ENCODE measurements at regions not wholly inside any gene's neighbourhood (a gene's known extent, or its start where the extent isn't known, plus 50 kb on each side); places are given as distances from the start of the nearest gene placed in this dataset.

DNA sequence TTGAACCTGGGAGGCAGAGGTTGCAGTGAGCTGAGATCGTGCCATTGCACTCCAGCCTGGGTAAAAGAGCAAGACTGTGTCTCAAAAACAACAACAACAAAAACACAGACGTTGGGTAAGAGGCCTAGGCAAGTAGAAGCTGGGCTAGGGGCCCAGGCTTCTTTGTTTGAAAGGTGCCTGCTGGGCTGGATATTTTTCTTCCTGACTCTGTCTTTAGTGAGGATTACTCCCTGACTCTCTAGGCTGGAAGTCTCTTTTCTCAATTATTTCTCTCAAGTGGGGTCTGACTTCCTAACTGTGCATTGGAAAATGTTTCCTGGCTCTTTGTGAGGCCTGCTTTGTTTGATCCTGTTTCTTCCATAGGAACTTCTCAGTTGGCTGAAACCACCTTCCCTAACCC lies 76.5 kb upstream of the DTNBP1 start:
- TF ChIP-seq, protein P1, sequence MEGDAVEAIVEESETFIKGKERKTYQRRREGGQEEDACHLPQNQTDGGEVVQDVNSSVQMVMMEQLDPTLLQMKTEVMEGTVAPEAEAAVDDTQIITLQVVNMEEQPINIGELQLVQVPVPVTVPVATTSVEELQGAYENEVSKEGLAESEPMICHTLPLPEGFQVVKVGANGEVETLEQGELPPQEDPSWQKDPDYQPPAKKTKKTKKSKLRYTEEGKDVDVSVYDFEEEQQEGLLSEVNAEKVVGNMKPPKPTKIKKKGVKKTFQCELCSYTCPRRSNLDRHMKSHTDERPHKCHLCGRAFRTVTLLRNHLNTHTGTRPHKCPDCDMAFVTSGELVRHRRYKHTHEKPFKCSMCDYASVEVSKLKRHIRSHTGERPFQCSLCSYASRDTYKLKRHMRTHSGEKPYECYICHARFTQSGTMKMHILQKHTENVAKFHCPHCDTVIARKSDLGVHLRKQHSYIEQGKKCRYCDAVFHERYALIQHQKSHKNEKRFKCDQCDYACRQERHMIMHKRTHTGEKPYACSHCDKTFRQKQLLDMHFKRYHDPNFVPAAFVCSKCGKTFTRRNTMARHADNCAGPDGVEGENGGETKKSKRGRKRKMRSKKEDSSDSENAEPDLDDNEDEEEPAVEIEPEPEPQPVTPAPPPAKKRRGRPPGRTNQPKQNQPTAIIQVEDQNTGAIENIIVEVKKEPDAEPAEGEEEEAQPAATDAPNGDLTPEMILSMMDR (IDR thresholded peaks at IDR 0.05): no peak
- TF ChIP-seq POLR2A (IDR thresholded peaks at IDR 0.05): no peak

All from uterus (tissue), 2 donors.